ENCODE measurements at regions not wholly inside any gene's neighbourhood (a gene's known extent, or its start where the extent isn't known, plus 50 kb on each side); places are given as distances from the start of the nearest gene placed in this dataset.

- Histone ChIP-seq H3K9me3 (no peaks in the 10 kb centered on the region), H3K36me3 (no peaks in the 10 kb centered on the region), H3K4me1 (ENCODE audit: control insufficient read depth in 1 of 2, insufficient read depth in 1 of 2, low read depth in 1 of 2, low read length in 1 of 2) (peaks cover 0 to 2% of the 10 kb centered on the region in 2 experiments), H3K4me3 (ENCODE audit: low read depth in 1 of 2, low read length in 1 of 2) (no peak overlapping the region), H3K27me3 (peaks cover 10% of the 10 kb centered on the region), H3K27ac (no peak overlapping the region)
- TF ChIP-seq, protein P1, sequence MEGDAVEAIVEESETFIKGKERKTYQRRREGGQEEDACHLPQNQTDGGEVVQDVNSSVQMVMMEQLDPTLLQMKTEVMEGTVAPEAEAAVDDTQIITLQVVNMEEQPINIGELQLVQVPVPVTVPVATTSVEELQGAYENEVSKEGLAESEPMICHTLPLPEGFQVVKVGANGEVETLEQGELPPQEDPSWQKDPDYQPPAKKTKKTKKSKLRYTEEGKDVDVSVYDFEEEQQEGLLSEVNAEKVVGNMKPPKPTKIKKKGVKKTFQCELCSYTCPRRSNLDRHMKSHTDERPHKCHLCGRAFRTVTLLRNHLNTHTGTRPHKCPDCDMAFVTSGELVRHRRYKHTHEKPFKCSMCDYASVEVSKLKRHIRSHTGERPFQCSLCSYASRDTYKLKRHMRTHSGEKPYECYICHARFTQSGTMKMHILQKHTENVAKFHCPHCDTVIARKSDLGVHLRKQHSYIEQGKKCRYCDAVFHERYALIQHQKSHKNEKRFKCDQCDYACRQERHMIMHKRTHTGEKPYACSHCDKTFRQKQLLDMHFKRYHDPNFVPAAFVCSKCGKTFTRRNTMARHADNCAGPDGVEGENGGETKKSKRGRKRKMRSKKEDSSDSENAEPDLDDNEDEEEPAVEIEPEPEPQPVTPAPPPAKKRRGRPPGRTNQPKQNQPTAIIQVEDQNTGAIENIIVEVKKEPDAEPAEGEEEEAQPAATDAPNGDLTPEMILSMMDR (IDR thresholded peaks at IDR 0.05), result no peak
Observed at GRCh38 chr16:17607609-17608008, 136.8 kb upstream of the XYLT1 start.

DNA sequence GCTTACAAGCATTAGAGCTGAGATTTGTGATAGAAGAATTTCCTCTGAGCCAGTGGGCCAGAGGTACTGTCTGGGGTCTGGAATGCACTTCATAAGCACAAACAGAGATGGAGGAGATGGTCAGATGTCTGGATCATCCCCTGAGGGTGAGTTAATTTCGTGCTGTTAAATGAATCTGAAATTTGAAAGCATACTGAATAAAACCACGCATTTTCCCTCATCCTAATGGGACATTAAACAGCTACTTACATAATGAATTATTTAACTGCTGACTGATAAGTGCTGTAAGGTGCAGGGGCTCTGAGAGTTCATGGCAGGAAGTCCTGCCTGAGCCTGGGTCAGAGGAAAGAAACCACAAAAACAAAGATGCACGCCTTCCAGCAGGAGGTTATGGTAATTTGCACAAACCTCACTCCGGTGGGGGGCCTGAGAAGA, 136.3 kb upstream of the XYLT1 start:
- TF ChIP-seq, protein P1 (IDR thresholded peaks at IDR 0.05), result no peak
- peaks cover 10% of the 10 kb centered on the region for H3K27me3 ChIP-seq
- no peak overlapping the region for H3K4me3 ChIP-seq (ENCODE audit: low read depth in 1 of 2, low read length in 1 of 2)
- H3K9me3 ChIP-seq, result no peaks in the 10 kb centered on the region
- H3K36me3 ChIP-seq, result no peaks in the 10 kb centered on the region
- H3K27ac ChIP-seq, result no peak overlapping the region
- peaks cover 0 to 3% of the 10 kb centered on the region in 2 experiments for H3K4me1 ChIP-seq (ENCODE audit: control insufficient read depth in 1 of 2, insufficient read depth in 1 of 2, low read depth in 1 of 2, low read length in 1 of 2)

DNA sequence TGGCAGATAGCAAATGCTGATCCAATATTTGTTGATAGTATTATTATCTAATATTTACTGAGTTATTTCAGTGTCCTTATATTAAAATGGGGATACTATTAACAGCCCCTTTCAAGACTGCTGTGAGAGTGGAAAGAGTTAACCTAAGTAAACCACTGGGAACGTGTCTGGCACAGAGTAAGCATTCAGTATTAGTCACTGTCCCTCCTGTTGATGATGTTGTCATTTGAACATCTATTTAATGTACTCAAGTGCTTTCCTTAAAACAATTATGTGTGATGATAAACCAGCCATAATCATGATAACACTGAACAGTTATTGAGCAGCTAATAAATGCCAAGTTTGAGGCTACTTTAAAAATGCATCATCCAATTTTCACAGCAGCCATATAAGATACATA, 135.7 kb upstream of the XYLT1 start:
- Histone ChIP-seq H3K4me1 (ENCODE audit: control insufficient read depth in 1 of 2, insufficient read depth in 1 of 2, low read depth in 1 of 2, low read length in 1 of 2) (peaks cover 0 to 3% of the 10 kb centered on the region in 2 experiments), H3K27ac (no peak overlapping the region)
- TF ChIP-seq, protein P1 (IDR thresholded peaks at IDR 0.05), result no peak

GRCh38 chr16:17605784-17606183, 135.0 kb upstream of the XYLT1 start:
- H3K27ac ChIP-seq, result no peak overlapping the region
- no peaks in the 10 kb centered on the region for H3K9me3 ChIP-seq
- H3K36me3 ChIP-seq, result no peaks in the 10 kb centered on the region
- H3K4me1 ChIP-seq (ENCODE audit: control insufficient read depth in 1 of 2, insufficient read depth in 1 of 2, low read depth in 1 of 2, low read length in 1 of 2), result peaks cover 0 to 3% of the 10 kb centered on the region in 2 experiments
- no peak overlapping the region for H3K4me3 ChIP-seq (ENCODE audit: low read depth in 1 of 2, low read length in 1 of 2)
- TF ChIP-seq, protein P1 (IDR thresholded peaks at IDR 0.05), result no peak
- H3K27me3 ChIP-seq, result peaks cover 10% of the 10 kb centered on the region

More for the DNA sequence above, 135.7 kb upstream of the XYLT1 start:
- Histone ChIP-seq H3K9me3 (no peaks in the 10 kb centered on the region), H3K4me3 (ENCODE audit: low read depth in 1 of 2, low read length in 1 of 2) (no peak overlapping the region), H3K27me3 (peaks cover 10% of the 10 kb centered on the region), H3K36me3 (no peaks in the 10 kb centered on the region)

DNA sequence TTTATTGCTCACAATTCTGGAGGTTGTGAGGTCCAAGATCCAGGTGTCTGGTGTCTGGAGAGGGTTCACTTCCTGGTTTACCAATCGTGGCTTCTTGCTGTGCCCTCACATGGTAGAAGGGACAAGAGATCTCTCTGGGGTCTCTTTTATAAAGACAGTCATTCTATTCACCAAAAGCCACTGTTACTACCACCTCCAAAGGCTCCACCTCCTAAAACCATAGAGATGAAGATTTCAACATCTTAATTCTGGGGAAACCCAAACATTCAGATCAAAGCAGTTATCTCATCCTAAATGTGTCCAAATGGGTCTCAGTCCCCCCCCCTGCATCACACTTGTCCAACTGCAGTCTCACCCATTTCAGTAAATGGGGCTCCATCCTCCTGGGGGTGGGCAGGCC, 132.9 kb upstream of the XYLT1 start:
- Histone ChIP-seq H3K4me1 (ENCODE audit: control insufficient read depth in 1 of 2, insufficient read depth in 1 of 2, low read depth in 1 of 2, low read length in 1 of 2) (peaks cover 0 to 3% of the 10 kb centered on the region in 2 experiments), H3K4me3 (ENCODE audit: low read depth in 1 of 2, low read length in 1 of 2) (no peak overlapping the region), H3K36me3 (no peaks in the 10 kb centered on the region), H3K9me3 (no peaks in the 10 kb centered on the region), H3K27me3 (peaks cover 10% of the 10 kb centered on the region), H3K27ac (no peak overlapping the region)
- TF ChIP-seq, protein P1 (IDR thresholded peaks at IDR 0.05), result no peak

- Histone ChIP-seq H3K27me3 (peaks cover 10% of the 10 kb centered on the region), H3K9me3 (no peaks in the 10 kb centered on the region), H3K27ac (no peak overlapping the region), H3K4me3 (ENCODE audit: low read depth in 1 of 2, low read length in 1 of 2) (no peak overlapping the region), H3K36me3 (no peaks in the 10 kb centered on the region), H3K4me1 (ENCODE audit: control insufficient read depth in 1 of 2, insufficient read depth in 1 of 2, low read depth in 1 of 2, low read length in 1 of 2) (peaks cover 0 to 3% of the 10 kb centered on the region in 2 experiments)
- TF ChIP-seq, protein P1 (IDR thresholded peaks at IDR 0.05), result no peak
Observed at GRCh38 chr16:17602678-17603077, 131.9 kb upstream of the XYLT1 start.

Measured in neutrophil (primary cell).